NCI-H146 (cell line): ENCODE measurements at regions not wholly inside any gene's neighbourhood (a gene's known extent, or its start where the extent isn't known, plus 50 kb on each side); places are given as distances from the start of the nearest gene placed in this dataset.

Experiments used
- DNase-seq: peaks from one replicate; lab custom pipeline; 2025; lab: John Stamatoyannopoulos, UW

DNA sequence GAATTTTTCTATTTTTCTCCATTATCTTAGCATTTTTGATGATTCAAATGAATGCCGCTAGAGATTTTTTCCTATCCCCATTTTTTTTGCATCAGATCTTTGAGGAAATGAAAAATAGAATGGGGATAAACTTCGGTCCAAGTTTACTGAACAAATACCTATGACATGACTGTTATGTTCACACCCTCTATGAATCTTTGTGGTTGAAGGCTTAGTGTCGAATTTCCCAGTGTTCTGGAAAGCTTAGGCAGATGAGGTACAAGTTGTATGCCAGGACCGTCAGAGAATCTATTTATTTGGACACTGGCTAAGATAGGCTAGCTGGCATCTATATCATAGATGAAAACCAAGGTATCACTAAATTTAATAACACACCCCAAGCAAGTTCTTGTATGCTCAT is 123.4 kb downstream of the SPCS3 start:
- DNase-seq, result no peak

DNA sequence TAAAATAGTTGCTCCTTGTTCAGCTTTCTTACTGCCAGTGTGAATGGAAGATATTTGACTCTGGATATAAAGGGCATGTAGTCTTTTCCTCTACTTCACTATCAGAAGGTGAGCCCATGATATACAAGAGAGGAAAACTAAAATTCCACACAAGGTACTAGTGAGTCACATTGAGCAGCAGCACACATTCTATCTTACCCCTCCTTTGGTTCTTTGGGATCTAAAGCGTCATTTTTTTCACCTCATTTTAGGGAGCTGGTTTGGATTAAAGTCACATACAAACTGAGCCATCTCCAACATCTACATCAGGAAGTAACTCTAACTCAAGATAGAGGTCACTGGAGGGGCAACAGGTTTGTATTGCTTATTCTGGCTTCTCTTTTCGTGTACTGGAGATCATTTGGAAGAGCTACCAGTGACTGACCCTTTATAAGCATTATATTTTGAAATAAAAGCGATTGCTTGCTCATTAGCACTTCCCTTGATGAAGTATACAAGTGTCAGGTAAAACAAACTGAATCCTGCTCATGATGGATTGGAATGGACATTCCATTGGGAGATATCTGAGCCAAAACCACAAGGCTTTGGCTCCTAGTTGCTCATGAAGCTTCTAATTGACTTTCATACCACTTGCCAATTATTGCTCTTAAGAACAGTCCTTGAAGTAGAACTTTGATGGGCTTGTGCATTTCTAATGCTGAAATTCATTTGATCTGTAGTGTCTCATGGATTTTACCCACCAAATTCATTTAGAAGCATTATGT is 124.1 kb downstream of the SPCS3 start:
- DNase-seq, result no peak

DNA sequence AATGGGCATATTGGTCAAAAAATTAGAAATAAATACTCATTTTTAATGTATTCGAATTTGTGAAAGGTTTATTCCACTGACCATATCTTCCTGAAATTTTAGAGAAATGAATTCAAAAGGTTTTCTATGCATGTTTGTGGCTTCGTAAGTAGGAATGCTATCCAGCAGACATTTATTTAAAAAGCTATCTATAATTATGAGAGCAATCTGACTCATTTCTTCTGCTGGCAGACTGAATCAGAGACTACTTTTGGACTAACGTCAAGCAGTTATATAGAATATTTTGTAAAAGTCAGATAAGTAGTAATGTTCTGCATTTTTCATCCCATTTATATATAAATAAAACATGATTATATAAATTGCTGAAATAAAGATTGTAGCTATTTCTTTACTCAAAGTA is 125.0 kb downstream of the SPCS3 start:
- DNase-seq, result no peak

DNA sequence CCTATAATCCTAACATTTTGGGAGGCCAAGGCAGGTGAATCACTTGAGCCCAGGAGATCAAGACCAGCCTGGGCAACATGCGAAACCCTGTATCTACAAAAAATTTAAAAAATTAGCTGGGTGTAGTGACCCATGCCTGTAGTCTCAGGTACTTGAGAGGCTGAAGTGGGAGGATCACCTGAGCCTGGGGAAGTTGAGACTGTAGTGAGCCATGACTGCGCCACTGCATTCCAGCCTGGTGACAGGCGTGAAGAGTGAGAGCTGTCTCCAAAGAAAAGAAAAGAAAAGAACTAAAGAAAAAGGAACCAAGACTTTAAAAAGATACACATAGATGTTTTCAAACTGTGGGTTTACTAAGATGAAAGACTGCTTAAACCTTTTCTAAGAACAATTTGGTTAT is 129.0 kb downstream of the SPCS3 start:
- DNase-seq, result no peak

DNA sequence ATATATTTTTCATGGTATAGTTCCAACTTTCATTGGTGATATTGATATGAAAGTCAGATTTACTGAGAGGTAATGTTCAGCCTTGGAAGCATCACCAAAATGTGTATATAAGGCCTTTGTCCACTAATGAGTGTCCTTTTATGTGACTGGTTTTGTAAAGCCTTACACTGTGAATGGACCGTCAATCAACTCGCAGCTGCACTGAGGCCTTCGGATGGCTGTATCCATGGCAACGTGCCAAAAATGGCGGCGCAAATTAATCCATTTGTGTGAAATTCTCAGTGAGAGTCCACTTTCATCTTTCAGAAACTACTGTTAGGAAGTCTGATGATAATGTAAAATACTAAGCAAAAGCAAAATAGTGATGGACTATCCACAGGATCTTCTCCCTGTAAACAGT is 131.7 kb downstream of the SPCS3 start:
- peak; percentile 66 for DNase-seq

DNA sequence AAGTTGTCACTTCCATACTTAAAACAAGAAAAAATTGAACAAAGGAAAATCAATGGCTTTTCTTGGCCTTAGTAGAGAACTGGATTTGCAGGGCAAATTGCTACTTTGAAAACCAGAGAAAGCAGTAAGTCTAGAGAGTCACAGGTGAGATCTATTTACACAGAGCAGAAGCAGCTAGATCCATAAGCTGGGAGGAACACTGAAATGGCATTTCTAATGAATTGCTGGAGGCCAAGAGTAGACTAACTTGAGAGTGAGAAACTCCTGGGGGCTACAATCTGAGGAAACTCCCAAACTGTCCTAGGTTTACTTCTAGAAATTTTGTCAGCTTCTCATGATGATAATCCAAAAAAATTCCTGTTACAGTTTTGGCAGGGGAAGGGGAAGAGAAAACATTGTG is 133.3 kb downstream of the SPCS3 start:
- DNase-seq, result no peak

DNA sequence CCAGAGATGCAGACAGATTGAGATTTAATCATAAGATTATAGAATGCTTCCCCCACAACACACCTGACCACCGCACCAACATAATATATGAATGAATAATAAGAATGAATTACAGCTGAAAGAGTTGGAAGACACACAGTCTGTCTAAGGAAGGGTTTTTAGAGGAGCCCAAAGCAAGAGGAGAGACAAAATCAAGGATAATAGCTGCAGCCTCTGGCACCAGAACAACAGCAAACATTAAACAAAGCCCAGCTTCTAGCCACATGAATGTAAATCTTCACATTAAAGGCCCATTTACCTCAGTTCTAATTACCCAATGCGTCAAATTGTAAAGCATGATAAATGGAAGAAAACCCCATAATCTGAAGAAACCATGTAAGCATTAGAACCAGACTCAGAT is 133.9 kb downstream of the SPCS3 start:
- no peak for DNase-seq

DNA sequence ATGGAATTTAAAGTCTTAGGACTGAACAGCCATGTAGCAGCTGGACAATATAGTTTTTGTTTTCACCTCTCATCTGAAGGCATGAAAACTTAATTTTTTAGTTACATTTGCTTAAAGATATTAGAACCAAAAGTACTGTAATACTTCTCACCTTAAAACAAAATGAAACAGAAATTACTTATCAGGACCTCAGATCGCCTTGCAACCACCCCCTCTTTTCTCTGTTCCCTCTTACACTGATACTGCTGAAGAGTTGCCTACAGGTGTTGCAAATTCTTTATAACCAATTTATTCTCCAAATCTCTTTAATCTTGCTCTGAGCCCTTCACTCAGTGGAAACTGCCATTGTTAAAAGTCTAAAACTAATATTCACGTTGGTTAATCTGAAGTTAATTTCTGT is 145.0 kb downstream of the SPCS3 start:
- DNase-seq, result no peak

DNA sequence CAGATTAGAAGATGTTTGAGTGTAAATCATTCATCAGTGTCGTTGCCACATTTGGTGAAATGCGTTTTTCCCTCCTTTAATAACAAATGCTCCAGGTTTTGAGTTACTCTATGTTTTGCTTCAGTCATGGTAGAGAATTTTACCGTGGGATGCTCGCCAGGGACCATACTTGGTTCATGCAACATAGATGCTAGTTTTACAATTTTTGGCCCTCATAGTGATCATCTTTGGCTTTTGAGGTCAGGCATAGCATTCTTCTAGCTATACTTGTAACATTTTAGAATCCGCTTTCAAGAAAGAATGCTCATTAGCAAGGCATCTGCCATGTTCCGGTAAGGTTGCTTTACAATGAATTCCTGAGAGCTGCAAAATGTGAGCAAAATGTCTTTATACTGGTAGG is 147.2 kb downstream of the SPCS3 start:
- DNase-seq, result no peak

DNA sequence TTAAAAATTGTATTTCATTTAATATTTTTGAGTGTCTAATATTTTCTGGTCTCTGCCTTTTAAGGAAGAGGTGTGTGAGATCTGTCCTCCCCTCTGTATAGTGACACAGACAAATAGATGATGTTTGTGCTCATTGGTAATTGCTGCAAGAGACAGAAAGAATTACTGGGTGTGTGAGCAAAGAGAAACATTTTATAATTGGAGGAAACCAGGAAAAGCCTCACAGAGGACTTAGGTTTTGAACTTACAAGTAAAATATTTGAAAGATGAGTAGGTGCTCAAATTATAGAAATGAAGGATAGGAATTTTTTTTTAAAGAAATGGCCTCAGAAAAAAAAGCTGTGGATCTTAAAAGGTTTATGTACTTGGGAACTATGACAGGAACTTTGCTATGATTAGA is 149.8 kb downstream of the SPCS3 start:
- no peak for DNase-seq

DNA sequence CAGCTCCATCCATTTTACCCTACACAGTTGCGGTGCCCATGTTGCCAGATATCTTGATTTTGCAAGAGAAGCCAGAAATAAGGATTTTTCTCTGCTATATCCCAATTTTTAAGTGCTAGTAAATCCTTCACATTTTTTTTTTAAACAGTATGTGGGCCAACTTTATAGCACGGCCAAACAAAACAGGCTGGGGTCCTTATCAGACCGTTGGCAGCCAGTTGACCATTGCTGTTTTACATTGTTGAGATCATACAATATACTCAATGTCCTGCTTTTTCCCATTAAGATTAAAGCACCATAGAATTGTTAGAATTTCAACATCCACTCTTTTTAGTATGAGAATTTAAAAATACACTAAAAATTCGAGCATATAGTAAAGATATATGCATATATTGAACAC is 150.9 kb downstream of the SPCS3 start:
- no peak for DNase-seq

DNA sequence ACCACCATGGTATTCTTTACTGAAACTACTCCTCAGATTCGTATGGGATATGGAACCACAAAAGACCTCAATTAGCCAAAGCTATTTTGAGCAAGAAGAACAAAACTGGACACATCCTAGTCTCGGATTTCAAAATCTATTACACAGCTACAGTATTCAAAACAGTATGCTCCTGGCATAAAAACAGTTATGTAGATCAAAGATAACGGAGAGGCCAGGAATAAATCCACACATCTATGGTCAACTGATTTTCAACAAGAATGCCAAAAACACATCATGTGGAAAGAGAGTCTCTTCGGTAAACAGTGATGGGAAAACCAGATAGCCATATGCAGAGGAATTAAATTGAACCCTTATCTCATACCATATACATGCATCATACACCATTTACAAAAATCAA is 155.3 kb downstream of the SPCS3 start:
- no peak for DNase-seq

DNA sequence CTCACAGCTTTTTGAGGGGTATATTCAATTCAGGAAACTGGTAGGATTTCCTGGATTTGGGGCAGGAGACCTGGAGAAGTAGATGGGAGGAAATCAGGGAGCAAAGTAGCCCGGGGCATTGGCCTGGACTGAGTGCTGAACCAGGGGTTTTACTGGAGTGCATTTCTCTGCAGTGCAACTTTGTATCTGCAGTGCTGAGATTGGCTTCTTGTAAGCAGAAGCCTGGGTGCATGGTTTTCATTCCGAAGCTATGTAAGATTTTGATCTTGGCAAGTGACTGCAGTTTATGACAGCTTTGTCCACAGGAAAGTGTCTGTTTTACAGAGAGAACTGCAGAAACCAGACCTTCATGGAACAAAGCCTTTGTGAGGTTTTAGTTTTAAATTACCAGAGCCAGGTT is 158.3 kb downstream of the SPCS3 start:
- no peak for DNase-seq

DNA sequence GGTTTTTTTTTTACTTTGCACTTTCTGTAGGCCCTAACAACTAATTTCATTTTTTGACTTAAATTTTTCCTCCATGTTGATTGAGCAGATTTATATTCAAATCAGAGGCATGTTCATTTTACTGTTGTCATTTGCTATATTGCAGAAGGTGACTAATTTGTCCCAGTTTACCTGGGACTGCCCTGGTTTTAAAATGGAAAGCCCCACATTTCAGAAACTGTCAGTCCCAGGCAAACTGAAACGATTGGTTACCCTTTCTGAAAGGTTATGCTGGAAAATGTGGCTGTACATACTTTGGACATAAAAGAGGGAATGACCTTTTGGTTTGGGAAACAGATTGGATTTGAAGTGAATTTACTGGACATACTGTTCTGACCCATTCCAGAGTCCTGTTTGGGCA is 160.0 kb downstream of the SPCS3 start:
- DNase-seq, result no peak

DNA sequence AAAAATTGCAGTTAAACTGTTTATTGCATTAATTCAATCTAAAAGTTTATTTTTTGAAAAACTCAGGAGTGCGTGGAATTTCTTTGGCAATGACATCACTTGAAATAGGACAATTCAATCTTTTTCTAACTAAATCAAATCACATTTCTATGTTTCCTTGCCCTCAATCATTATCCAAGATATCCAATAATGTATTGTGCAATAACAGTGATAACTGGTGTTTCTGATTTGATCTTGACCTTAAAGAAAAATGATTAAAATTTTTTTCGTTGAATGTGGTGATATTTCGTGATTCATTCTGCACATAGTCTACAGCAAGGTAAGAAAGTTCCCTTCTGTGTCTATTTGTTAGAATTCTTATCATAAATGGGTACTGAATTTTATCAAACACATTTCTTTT is 163.2 kb downstream of the SPCS3 start:
- DNase-seq, result no peak

DNA sequence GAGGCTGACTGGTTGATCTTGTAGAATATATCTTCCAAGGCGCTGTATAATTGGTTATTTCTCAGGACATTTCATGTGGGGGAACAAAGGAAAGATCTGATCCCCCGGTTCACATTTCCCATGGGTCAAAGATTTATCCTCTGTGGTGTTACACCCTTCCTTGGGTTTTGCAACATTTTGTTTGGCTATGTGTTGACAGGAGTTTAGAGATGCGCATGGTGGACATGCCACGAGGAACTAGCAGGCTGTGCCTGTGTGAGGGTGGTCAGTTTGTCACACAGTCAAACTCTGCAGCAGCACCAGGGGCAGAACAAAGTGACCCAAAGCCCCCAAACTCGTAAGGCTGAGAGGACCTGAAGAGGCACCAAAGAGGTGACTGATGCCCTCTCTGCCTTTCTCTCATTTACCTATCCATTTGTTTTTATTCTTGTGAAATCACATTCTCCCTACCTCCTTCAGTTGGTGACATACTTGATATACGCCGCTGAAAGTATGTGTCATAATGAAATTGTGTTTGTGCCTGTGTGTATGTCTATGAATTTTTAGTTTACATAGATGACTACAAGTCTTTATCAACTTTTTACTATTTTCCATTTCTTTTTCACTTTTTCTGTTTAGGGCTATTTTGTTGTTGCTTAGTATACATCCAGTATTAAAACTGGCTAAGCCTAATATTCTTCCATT is 164.7 kb downstream of the SPCS3 start:
- no peak for DNase-seq

DNA sequence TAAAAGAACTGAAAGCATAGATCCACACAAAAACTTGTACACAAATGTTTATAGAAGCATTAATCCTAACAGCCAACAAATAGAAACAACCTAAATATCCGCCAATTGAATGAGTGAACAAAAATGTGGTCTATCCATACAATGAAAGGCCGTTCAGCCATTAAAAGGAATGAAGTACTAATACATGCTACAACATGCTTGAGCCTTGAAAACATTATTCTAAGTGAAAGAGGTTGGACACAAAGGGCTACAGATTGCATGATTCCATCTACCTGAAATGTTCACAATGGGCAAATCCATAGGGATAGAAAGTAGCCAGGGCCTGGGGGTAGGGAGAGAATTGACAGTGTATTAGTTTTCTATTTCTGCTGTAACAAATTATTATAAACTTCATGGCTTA is 169.2 kb downstream of the SPCS3 start:
- no peak for DNase-seq

DNA sequence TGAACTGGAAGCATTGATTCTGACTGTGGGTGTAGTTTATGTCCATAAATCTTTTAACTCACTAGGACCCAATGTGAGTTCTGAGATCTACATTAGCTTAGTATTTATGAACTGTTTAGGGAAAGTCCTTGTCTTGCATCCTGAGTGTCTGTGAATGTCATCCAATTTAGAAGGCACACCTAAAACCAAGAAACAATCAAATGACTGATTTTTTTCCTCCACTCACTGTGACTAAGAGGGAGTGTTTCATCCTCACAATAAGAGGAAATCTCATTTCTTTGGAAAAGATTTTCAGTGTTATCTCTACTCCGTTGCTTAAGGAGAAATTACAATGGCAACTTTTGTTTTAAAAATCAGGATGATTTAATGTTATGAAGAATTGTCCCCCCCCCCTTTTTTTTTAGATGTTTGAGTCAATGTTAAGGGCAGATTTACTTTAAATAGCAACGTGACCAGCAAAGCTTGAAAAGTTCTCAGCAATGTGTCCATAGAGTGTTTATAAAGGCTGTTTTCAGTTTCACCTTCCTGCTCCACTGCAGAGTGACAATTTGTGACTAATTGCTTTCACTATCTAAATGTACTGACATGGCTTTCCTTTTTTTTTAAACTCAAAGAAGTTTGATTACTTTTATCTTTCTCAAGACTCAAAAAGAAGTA is 173.0 kb downstream of the SPCS3 start:
- DNase-seq, result no peak

DNA sequence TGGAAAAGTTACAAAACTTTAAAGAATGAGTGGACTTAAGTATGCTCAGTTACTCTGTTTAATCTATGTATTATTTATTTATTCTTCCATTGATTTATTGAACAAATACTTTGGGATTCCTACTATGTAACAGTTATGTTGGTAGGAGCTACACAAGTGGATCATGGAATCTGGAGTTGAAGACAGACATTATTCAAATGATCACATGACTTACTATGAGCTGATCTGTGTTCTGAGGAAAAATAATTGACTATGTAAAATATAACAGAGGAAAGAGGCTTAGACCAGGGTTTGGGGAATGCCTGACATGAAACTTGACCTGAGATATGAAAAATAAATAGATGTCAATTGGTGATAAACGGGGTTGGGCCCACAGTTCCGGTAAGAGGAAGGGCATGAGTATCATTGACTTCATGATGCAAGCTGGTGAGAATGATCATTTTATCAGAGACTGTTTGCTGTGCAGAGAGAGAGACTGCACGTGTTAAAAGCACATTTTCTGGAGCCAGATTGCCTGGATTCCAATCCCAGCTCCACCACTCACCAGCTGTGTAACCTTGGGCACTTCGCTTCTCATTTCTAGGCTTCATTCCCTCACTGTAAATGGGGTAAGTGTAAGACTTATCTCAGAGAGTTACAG is 179.0 kb downstream of the SPCS3 start:
- DNase-seq, result no peak

DNA sequence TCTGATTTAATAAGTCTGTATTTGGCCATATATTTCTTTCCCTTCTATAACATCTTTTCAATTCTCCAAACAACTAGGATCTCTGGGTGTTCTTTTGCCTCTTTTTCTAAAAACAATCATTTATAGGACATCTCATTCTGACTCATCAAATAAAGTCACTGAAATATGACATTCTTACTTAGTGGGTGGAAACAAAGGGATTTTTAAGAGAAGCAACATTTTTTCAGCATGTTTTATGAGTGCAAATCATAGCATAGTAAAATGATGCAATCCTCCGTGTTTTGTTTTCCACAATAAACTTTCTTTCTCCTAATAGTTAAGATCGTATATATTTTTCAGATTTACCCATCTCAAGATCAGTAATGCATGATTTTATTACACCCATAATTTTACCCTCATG is 179.8 kb downstream of the SPCS3 start:
- no peak for DNase-seq

DNA sequence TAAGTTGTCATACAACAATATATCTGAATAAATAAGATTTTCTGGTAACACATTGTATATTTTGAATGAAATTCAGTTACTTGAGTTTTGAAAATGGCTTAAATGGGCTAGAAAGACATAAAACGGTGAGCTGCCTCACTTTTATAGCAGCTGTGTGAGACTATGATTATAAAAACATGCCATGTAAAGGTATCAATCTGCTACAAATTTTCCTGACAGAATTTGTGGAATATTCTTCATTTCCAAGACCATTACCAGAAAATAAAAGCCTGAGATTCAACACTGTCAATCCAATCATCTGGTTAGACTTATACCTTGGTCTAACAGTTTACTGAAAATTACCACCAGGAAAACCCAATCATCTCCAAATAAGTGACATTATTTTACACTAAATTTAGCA is 181.1 kb downstream of the SPCS3 start:
- no peak for DNase-seq

DNA sequence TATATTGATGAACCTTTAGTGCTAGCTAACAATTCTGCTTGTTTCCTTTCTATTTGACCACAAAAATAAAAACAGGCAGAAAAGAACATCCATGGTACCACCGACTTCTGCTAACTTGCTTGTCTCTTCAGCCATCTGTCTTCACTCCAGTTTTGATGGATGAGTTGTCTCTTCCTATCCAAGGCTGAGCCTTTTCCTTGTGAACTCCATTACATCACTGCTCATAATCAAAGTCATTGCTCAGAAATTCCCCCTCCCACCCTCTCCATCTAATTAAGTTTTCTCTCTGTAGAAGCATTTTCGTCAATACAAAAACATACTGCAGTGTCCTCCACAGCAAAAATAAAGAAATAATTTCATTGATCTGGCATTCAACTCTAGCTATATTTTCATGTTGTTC is 184.4 kb downstream of the SPCS3 start:
- no peak for DNase-seq
